CD14-positive monocyte (primary cell): ENCODE measurements at regions not wholly inside any gene's neighbourhood (a gene's known extent, or its start where the extent isn't known, plus 50 kb on each side); places are given as distances from the start of the nearest gene placed in this dataset.
A peak's percentile ranks its signal among the peaks of the same experiment; 100 is the strongest.

Source experiments
- DNase-seq, 3 donors: peaks; one replicate each; pipeline ENCODE4 v3.0.0-alpha.2; 2011 to 2022
- H2AFZ ChIP-seq: 2 replicates; pipeline ENCODE4 v1.6.0; 2012; ENCODE audit warnings: mild to moderate bottlenecking, low read depth, low read length, inconsistent platforms; ENCODE audit not compliant: insufficient read depth, poor library complexity, severe bottlenecking
- H3K27ac ChIP-seq, 2 donors: 1 replicate in 1 of 2; 2 replicates in 1 of 2; pipeline ENCODE4 v1.5.1; 2012 to 2013; ENCODE audit warnings: low read length in 2 of 2, control low read depth in 1 of 2, inconsistent platforms in 1 of 2, low read depth in 1 of 2, mild to moderate bottlenecking in 1 of 2
- H3K27me3 ChIP-seq, 2 donors: one replicate each; pipeline versions ENCODE4 v1.6.0 to v1.6.1; 2011 to 2013; ENCODE audit warnings: low read length in 2 of 2; ENCODE audit not compliant: control insufficient read depth in 2 of 2, insufficient read depth in 2 of 2
- H3K36me3 ChIP-seq, 2 donors: replicated peaks in 1 of 2; 1 replicate in 1 of 2; 2 replicates in 1 of 2; pipeline versions ENCODE4 v1.5.1 to v1.6.1; 2012 to 2013; ENCODE audit warnings: low read length in 2 of 2, control low read depth in 1 of 2, inconsistent platforms in 1 of 2, mild to moderate bottlenecking in 1 of 2; ENCODE audit not compliant: insufficient read depth in 2 of 2, control insufficient read depth in 1 of 2
- H3K4me1 ChIP-seq, 2 donors: 1 replicate in 1 of 2; 2 replicates in 1 of 2; pipeline versions ENCODE4 v1.5.1 to v1.6.1; 2012 to 2013; ENCODE audit warnings: low read length in 2 of 2, control low read depth in 1 of 2, inconsistent platforms in 1 of 2, mild to moderate bottlenecking in 1 of 2, moderate library complexity in 1 of 2; ENCODE audit not compliant: insufficient read depth in 2 of 2, control insufficient read depth in 1 of 2
- H3K4me2 ChIP-seq: replicated peaks from 2 replicates; pipeline ENCODE3; 2012; ENCODE audit warnings: low read length, moderate library complexity, mild to moderate bottlenecking; ENCODE audit not compliant: poor library complexity, severe bottlenecking; ENCODE audit errors: extremely low read depth
- H3K4me3 ChIP-seq, 3 experiments: fragments of 200-600 bp in 1 of 3; sonication (generic) in 1 of 3; replicated peaks in 1 of 3; 1 replicate in 2 of 3; 2 replicates in 1 of 3; pipeline ENCODE4 v1.5.1; 2011 to 2013; ENCODE audit warnings: low read length in 3 of 3, mild to moderate bottlenecking in 3 of 3, control low read depth in 2 of 3, low read depth in 2 of 3, inconsistent platforms in 1 of 3, moderate library complexity in 1 of 3
- H3K79me2 ChIP-seq: 2 replicates; pipeline ENCODE4 v1.6.0; 2012; ENCODE audit warnings: mild to moderate bottlenecking, control low read depth, inconsistent platforms, low read length, moderate library complexity; ENCODE audit not compliant: insufficient read depth
- H3K9ac ChIP-seq: 2 replicates; pipeline ENCODE4 v1.6.0; 2017; ENCODE audit warnings: low read length, mild to moderate bottlenecking; ENCODE audit not compliant: insufficient read depth, poor library complexity, severe bottlenecking
- H3K9me3 ChIP-seq, 2 donors: replicated peaks in 1 of 2; 1 replicate in 1 of 2; 2 replicates in 1 of 2; pipeline versions ENCODE4 v1.5.1 to v1.6.1; 2012 to 2013; ENCODE audit warnings: low read length in 2 of 2, control low read depth in 1 of 2; ENCODE audit not compliant: control insufficient read depth in 1 of 2, insufficient read depth in 1 of 2
- H4K20me1 ChIP-seq: 2 replicates; pipeline ENCODE4 v1.6.0; 2012; ENCODE audit warnings: mild to moderate bottlenecking, low read length, control low read depth, moderate library complexity; ENCODE audit not compliant: insufficient read depth
- H3K27ac Mint-ChIP-seq, 7 donors: one replicate each; pipeline ENCODE4 v1.8.0; 2020; ENCODE audit warnings: mild to moderate bottlenecking in 7 of 7, mixed read lengths in 7 of 7, moderate library complexity in 6 of 7, inconsistent platforms in 2 of 7
- H3K27me3 Mint-ChIP-seq, 3 donors: one replicate each; pipeline ENCODE4 v1.8.0; 2021 to 2022; ENCODE audit warnings: low read depth in 3 of 3, mild to moderate bottlenecking in 3 of 3, mixed read lengths in 3 of 3, moderate library complexity in 3 of 3, inconsistent platforms in 1 of 3
- H3K36me3 Mint-ChIP-seq, 2 donors: one replicate each; pipeline ENCODE4 v1.8.0; 2020; ENCODE audit warnings: mixed read lengths in 2 of 2, inconsistent platforms in 1 of 2, mild to moderate bottlenecking in 1 of 2
- H3K4me1 Mint-ChIP-seq: one replicate; pipeline ENCODE4 v1.8.0; 2020; ENCODE audit warnings: mild to moderate bottlenecking, mixed read lengths
- H3K4me3 Mint-ChIP-seq, 2 donors: one replicate each; pipeline ENCODE4 v1.8.0; 2020; ENCODE audit warnings: mild to moderate bottlenecking in 2 of 2, mixed read lengths in 2 of 2, moderate library complexity in 1 of 2
- H3K9me3 Mint-ChIP-seq, 7 donors: one replicate each; pipeline ENCODE4 v1.8.0; 2020 to 2022; ENCODE audit warnings: mixed read lengths in 7 of 7, mild to moderate bottlenecking in 6 of 7, moderate library complexity in 6 of 7, inconsistent platforms in 2 of 7
- CTCF ChIP-seq: fragments of 200-600 bp; IDR thresholded peaks from one replicate; pipeline ENCODE4 v1.8.0; 2022; ENCODE audit warnings: antibody characterized with exemption, mild to moderate bottlenecking
- WGBS: methylation state at CpG from one replicate; pipeline ENCODE4 v1.1.5; 2013; ENCODE audit warnings: missing lambda C conversion rate; ENCODE audit not compliant: insufficient coverage; 5-methylcytosine and 5-hydroxymethylcytosine counted together
- intact Hi-C, 2 donors: fragments of 100-400 bp; cut with micrococcal nuclease; formaldehyde crosslinking; loops; one replicate each; pipeline versions ENCODE4 v1.15.0 to v1.15.1; 2023

GRCh38 chr5:88140856-88141752, 127.5 kb downstream of the TMEM161B start:
- no peaks in the 10 kb centered on the region for H3K36me3 ChIP-seq
- peaks cover 0 to 21% (median 8%) of the 10 kb centered on the region in 7 donors for H3K9me3 Mint-ChIP-seq
- H2AFZ ChIP-seq = no peak overlapping the region
- WGBS = 0% methylated on average over 32 of the region's 49 CpGs
- peaks cover 12 to 50% of the 10 kb centered on the region in 2 donors for H3K9me3 ChIP-seq
- H3K4me1 Mint-ChIP-seq = peaks cover 10% of the 10 kb centered on the region
- TF ChIP-seq CTCF = no peak
- peak overlapping the region in 1 of 3 experiments; percentile 61 for H3K4me3 ChIP-seq
- intact Hi-C loops = loop anchor here in 1 of 2 donors (10.0 kb wide), 1 partner anchor 544 kb away; no protein-coding TSS in a partner anchor
- H3K4me2 ChIP-seq = peak overlapping the region; percentile 64
- H3K27me3 Mint-ChIP-seq = peaks cover 2 to 27% (median 6%) of the 10 kb centered on the region in 3 donors
- no peaks in the 10 kb centered on the region for H4K20me1 ChIP-seq
- H3K9ac ChIP-seq = no peak overlapping the region
- peak; percentile 11 to 47 (median 17) for DNase-seq
- H3K27me3 ChIP-seq = peaks cover 65 to 80% of the 10 kb centered on the region in 2 donors
- no peaks in the 10 kb centered on the region for H3K79me2 ChIP-seq
- H3K4me3 Mint-ChIP-seq = no peak overlapping the region
- peaks cover 13 to 14% of the 10 kb centered on the region in 2 donors for H3K4me1 ChIP-seq
- H3K27ac Mint-ChIP-seq = no peak overlapping the region
- no peak overlapping the region for H3K27ac ChIP-seq
- peaks cover 0 to 2% of the 10 kb centered on the region in 2 donors for H3K36me3 Mint-ChIP-seq

GRCh38 chr5:88140396-88140855, 128.2 kb downstream of the TMEM161B start:
- Histone ChIP-seq H3K9me3 (peaks cover 12 to 44% of the 10 kb centered on the region in 2 donors), H3K9ac (no peak overlapping the region), H3K4me1 (peaks cover 13 to 14% of the 10 kb centered on the region in 2 donors), H3K4me3 (peak overlapping the region in 1 of 3 experiments; percentile 61), H3K36me3 (no peaks in the 10 kb centered on the region), H3K79me2 (no peaks in the 10 kb centered on the region), H4K20me1 (no peaks in the 10 kb centered on the region), H3K4me2 (peak overlapping the region; percentile 64), H3K27ac (no peak overlapping the region), H3K27me3 (peaks cover 58 to 75% of the 10 kb centered on the region in 2 donors), H2AFZ (no peak overlapping the region)
- Mint-ChIP-seq H3K27me3 (peaks cover 2 to 23% (median 6%) of the 10 kb centered on the region in 3 donors), H3K27ac (no peak overlapping the region), H3K9me3 (peaks cover 0 to 16% (median 8%) of the 10 kb centered on the region in 7 donors), H3K4me1 (peaks cover 7% of the 10 kb centered on the region), H3K4me3 (no peak overlapping the region), H3K36me3 (peaks cover 0 to 2% of the 10 kb centered on the region in 2 donors)
- no peak for TF ChIP-seq CTCF
- intact Hi-C loops = loop anchor here in 1 of 2 donors (10.0 kb wide), 1 partner anchor 544 kb away; no protein-coding TSS in a partner anchor
- 5% methylated on average over 14 of the region's 15 CpGs for WGBS
- DNase-seq = no peak
